Mucosa of stomach (tissue), 1 donor: ENCODE measurements at regions not wholly inside any gene's neighbourhood (a gene's known extent, or its start where the extent isn't known, plus 50 kb on each side); places are given as distances from the start of the nearest gene placed in this dataset.

Experiments used
- H3K27me3 ChIP-seq: one replicate; pipeline ENCODE4 v1.7.0; 2013; ENCODE audit warnings: mild to moderate bottlenecking, low read length; ENCODE audit not compliant: control insufficient read depth, insufficient read depth
- H3K36me3 ChIP-seq: one replicate; pipeline ENCODE4 v1.7.0; 2013; ENCODE audit warnings: low read length; ENCODE audit not compliant: control insufficient read depth, insufficient read depth
- H3K4me1 ChIP-seq: one replicate; pipeline ENCODE4 v1.7.0; 2013; ENCODE audit warnings: mild to moderate bottlenecking, low read length; ENCODE audit not compliant: control insufficient read depth, insufficient read depth
- H3K4me3 ChIP-seq: one replicate; pipeline ENCODE4 v1.7.0; 2013; ENCODE audit warnings: low read length
- H3K9ac ChIP-seq: one replicate; pipeline ENCODE4 v1.7.0; 2013; ENCODE audit warnings: mild to moderate bottlenecking, low read length, moderate library complexity
- H3K9me3 ChIP-seq: one replicate; pipeline ENCODE4 v1.7.0; 2013; ENCODE audit warnings: mild to moderate bottlenecking, low read length, moderate library complexity; ENCODE audit not compliant: control insufficient read depth
- donor health status: Pancreatic carcinoma.

- no peak overlapping the region for H3K4me3 ChIP-seq
- H3K4me1 ChIP-seq, result no peaks in the 10 kb centered on the region
- H3K27me3 ChIP-seq, result no peaks in the 10 kb centered on the region
- H3K9ac ChIP-seq, result no peak overlapping the region
- H3K9me3 ChIP-seq, result no peaks in the 10 kb centered on the region
- no peaks in the 10 kb centered on the region for H3K36me3 ChIP-seq
Measured at GRCh38 chr12:91575630-91576029, 393.0 kb upstream of the DCN start.

- Histone ChIP-seq H3K9ac (peak overlapping the region; percentile 52), H3K27me3 (no peaks in the 10 kb centered on the region), H3K36me3 (no peaks in the 10 kb centered on the region), H3K4me3 (peak overlapping the region; percentile 29), H3K9me3 (no peaks in the 10 kb centered on the region), H3K4me1 (no peaks in the 10 kb centered on the region)
Measured at GRCh38 chr12:91574975-91575374, 392.4 kb upstream of the DCN start.

GRCh38 chr12:91574391-91574790, 391.8 kb upstream of the DCN start:
- Histone ChIP-seq H3K4me3 (peak overlapping the region; percentile 29), H3K9ac (peak overlapping the region; percentile 52)

GRCh38 chr12:91572869-91573268, 390.3 kb upstream of the DCN start:
- no peaks in the 10 kb centered on the region for H3K27me3 ChIP-seq
- no peaks in the 10 kb centered on the region for H3K36me3 ChIP-seq
- no peaks in the 10 kb centered on the region for H3K4me1 ChIP-seq
- H3K4me3 ChIP-seq, result no peak overlapping the region
- no peaks in the 10 kb centered on the region for H3K9me3 ChIP-seq
- no peak overlapping the region for H3K9ac ChIP-seq

More at GRCh38 chr12:91574391-91574790, 391.8 kb upstream of the DCN start:
- Histone ChIP-seq H3K36me3 (no peaks in the 10 kb centered on the region), H3K4me1 (no peaks in the 10 kb centered on the region), H3K27me3 (no peaks in the 10 kb centered on the region), H3K9me3 (no peaks in the 10 kb centered on the region)

GRCh38 chr12:91567100-91567485, 384.5 kb upstream of the DCN start:
- no peaks in the 10 kb centered on the region for H3K27me3 ChIP-seq
- H3K4me3 ChIP-seq, result no peak overlapping the region
- H3K9ac ChIP-seq, result no peak overlapping the region
- H3K36me3 ChIP-seq, result no peaks in the 10 kb centered on the region
- no peaks in the 10 kb centered on the region for H3K4me1 ChIP-seq
- H3K9me3 ChIP-seq, result no peaks in the 10 kb centered on the region

- Histone ChIP-seq H3K4me3 (no peak overlapping the region), H3K9ac (no peak overlapping the region), H3K9me3 (no peaks in the 10 kb centered on the region), H3K4me1 (no peaks in the 10 kb centered on the region), H3K27me3 (no peaks in the 10 kb centered on the region), H3K36me3 (no peaks in the 10 kb centered on the region)
Measured at GRCh38 chr12:91566328-91567099, 383.9 kb upstream of the DCN start.

- Histone ChIP-seq H3K4me1 (no peaks in the 10 kb centered on the region), H3K9ac (no peak overlapping the region), H3K27me3 (no peaks in the 10 kb centered on the region), H3K4me3 (no peak overlapping the region), H3K36me3 (no peaks in the 10 kb centered on the region), H3K9me3 (no peaks in the 10 kb centered on the region)
Measured at GRCh38 chr12:91565846-91566245, 383.2 kb upstream of the DCN start.

GRCh38 chr12:91565246-91565645, 382.6 kb upstream of the DCN start:
- Histone ChIP-seq H3K36me3 (no peaks in the 10 kb centered on the region), H3K27me3 (no peaks in the 10 kb centered on the region), H3K4me1 (no peaks in the 10 kb centered on the region), H3K4me3 (no peak overlapping the region), H3K9me3 (no peaks in the 10 kb centered on the region), H3K9ac (no peak overlapping the region)

- Histone ChIP-seq H3K27me3 (no peaks in the 10 kb centered on the region), H3K9me3 (no peaks in the 10 kb centered on the region), H3K9ac (no peak overlapping the region), H3K4me3 (no peak overlapping the region), H3K36me3 (no peaks in the 10 kb centered on the region), H3K4me1 (no peaks in the 10 kb centered on the region)
Measured at GRCh38 chr12:91563011-91563765, 380.6 kb upstream of the DCN start.

GRCh38 chr12:91562476-91562875, 379.9 kb upstream of the DCN start:
- Histone ChIP-seq H3K4me1 (no peaks in the 10 kb centered on the region), H3K9me3 (no peaks in the 10 kb centered on the region), H3K27me3 (no peaks in the 10 kb centered on the region), H3K36me3 (no peaks in the 10 kb centered on the region), H3K9ac (no peak overlapping the region), H3K4me3 (no peak overlapping the region)

GRCh38 chr12:91561958-91562325, 379.3 kb upstream of the DCN start:
- Histone ChIP-seq H3K9ac (no peak overlapping the region), H3K4me1 (no peaks in the 10 kb centered on the region), H3K36me3 (no peaks in the 10 kb centered on the region), H3K4me3 (no peak overlapping the region), H3K9me3 (no peaks in the 10 kb centered on the region), H3K27me3 (no peaks in the 10 kb centered on the region)

GRCh38 chr12:91561301-91561957, 378.8 kb upstream of the DCN start:
- no peaks in the 10 kb centered on the region for H3K36me3 ChIP-seq
- H3K27me3 ChIP-seq, result no peaks in the 10 kb centered on the region
- no peak overlapping the region for H3K9ac ChIP-seq
- H3K9me3 ChIP-seq, result no peaks in the 10 kb centered on the region
- no peak overlapping the region for H3K4me3 ChIP-seq
- no peaks in the 10 kb centered on the region for H3K4me1 ChIP-seq
